Spleen (tissue), 7 donors: ENCODE measurements at regions not wholly inside any gene's neighbourhood (a gene's known extent, or its start where the extent isn't known, plus 50 kb on each side); places are given as distances from the start of the nearest gene placed in this dataset.

Experiments used
- CTCF ChIP-seq, 11 experiments: fragments of 200-600 bp in 7 of 11; fragments of 450-650 bp in 4 of 11; sonication (generic) in 4 of 11; IDR thresholded peaks in 8 of 11; conservative IDR thresholded peaks in 3 of 11; 1 replicate in 7 of 11; 2 replicates in 4 of 11; pipeline versions ENCODE4 v1.4.0 to v1.8.0; 2016 to 2021; ENCODE audit warnings: antibody characterized with exemption in 11 of 11, inconsistent platforms in 4 of 11, mild to moderate bottlenecking in 1 of 11
- POLR2AphosphoS5 ChIP-seq, 3 donors: sonication (generic); formaldehyde crosslinking; IDR thresholded peaks; one replicate each; pipeline ENCODE4 v1.5.1; 2017; ENCODE audit warnings: antibody characterized with exemption in 3 of 3
- donor health status: DM: no; HTN: no; CAD: no; lungs with moderate emphysema.
- donor health status: DM: no; HTN: no; CAD: no.
- donor health status: DM: no; HTN: no; CAD: no.

GRCh38 chr15:69830430-69830829 is 267.3 kb downstream of the TLE3 start:
- TF ChIP-seq POLR2AphosphoS5 (IDR thresholded peaks at IDR 0.05) (no peak), CTCF (IDR thresholded peaks at IDR 0.05 in 8 of 11, conservative IDR thresholded peaks at IDR 0.05 in 3 of 11) (no peak)
